Stimulated activated naive CD4-positive, alpha-beta T cell (primary cell): ENCODE measurements at regions not wholly inside any gene's neighbourhood (a gene's known extent, or its start where the extent isn't known, plus 50 kb on each side); places are given as distances from the start of the nearest gene placed in this dataset.

ENCODE experiments used
- DNase-seq, 6 experiments: peaks; one replicate each; lab custom pipeline; 2025; lab: John Stamatoyannopoulos, UW

DNA sequence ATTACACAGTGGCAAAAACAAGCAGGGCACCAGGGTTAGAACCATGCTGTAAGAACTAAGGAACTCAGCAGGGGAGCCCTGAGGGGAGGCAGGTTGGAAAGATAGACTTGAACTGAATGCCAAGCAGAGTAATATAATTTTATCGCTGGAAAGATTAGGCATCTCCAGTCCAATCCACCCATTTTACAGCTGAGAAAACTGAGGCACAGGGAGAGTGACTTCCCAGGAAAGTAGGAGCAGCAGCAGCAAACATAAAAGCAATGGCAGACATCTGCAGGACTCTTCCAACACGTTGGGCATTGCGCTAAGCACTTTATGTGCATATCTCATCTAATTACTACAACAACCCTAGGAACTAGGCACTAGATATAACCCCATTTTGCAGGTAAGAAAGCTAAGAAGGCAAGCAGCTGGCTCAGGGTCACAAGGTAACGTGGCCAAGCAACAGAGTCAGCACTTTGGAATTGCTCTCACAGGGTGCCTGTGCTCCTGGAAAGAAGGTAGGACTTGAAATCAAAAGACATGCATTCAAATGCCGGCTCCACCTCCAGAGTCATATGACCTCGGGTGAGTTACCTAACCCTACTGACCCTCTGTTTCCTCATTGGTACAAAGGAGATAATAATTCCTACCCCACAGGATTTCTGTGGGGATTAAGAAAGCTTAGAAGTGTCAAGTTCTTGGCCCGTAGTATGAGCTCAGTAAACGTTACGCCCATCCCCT is 215.3 kb downstream of the BARX2 start:
- no peak for DNase-seq

- DNase-seq: no peak
Measured at GRCh38 chr11:129591527-129591926, 215.9 kb downstream of the BARX2 start.

DNA sequence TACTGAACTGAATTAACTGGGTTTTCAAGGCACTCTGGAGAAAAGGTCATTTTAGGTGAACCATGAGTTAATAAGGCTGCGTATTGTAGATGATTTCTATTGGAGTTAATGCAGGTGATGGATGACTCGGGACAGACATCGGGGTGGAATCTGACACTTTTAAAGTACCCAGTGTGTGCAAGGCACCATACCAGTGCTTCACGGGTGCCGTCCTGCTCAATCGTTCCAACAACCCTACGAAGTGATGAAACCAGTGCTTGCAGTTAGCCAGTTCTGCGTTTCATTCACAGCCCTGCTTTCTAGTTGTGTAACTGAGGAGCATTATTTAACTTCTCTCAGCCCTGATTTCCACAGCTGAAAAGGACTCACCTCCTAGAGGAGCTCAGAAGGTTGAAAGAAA is 216.5 kb downstream of the BARX2 start:
- DNase-seq: no peak

GRCh38 chr11:129593098-129593497 is 217.4 kb downstream of the BARX2 start:
- DNase-seq: no peak

DNA sequence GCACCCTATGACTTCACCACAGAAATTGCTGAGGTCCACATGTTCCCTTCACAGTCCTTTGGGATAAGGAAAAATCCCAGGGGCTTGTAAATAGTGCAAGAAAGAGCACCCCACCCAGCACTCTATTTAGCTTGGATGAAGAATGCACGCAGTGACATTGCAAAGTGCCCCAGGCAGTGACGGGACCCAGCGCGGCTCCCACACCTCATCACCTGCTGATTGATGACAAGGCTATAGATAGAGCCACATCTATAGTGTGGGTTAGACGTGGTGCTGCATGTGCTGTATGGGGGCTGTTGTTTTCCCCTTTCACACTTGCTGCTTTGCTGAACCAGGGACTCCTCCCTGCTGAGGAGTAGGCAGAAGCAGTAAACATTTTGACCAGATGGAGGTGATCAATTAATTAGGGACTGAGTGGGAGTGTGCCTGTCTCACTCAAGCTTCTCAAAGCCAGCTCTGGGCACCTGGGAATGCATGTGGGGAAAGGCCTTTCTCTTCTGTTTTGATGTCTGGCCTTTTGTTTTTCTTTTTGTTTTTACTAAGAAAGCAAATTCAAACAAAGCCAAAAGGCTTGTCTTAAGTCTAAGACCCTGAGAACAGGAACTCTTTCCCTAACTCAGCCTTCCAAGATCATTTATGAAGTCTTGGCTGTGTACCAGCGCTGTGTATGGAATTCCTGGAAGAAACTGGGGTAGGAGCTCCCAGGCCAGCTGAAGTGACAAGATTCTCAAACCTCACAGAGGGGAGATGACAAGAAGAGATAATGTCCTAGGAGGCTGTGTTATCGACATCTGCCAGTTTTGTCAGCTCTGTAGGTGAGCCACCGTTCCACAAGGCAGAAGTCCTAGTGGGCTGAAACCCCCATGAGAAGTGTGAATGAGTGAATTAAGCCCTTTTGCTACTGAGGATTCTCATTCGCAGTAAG is 219.7 kb downstream of the BARX2 start:
- no peak for DNase-seq

GRCh38 chr11:129596351-129596750 is 219.3 kb upstream of the TMEM45B start:
- DNase-seq: no peak

- DNase-seq: no peak
Measured at GRCh38 chr11:129598378-129598777, 217.3 kb upstream of the TMEM45B start.

GRCh38 chr11:129605815-129606214 is 209.8 kb upstream of the TMEM45B start:
- DNase-seq: no peak

DNA sequence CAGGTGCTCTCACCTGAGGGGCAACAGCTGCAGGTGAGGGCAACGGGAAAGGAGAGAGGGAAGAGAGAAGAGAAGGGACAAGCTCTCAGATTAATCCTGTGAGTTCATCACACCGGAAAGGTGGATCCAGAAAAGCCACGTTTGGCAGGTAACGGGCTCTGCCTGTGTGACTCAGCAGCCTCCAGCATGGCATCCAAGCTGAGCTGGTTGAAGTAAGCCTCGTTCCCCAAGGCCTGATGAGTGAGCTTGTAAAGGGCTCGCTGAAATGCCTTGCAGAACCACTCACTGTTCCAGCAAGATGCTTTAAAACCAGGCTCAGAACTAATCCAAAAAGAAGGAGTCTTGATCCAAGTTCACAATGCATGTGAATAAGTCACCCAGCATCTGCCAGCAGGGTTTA is 206.9 kb upstream of the TMEM45B start:
- DNase-seq: no peak

- DNase-seq: no peak
Measured at GRCh38 chr11:129610125-129610524, 205.5 kb upstream of the TMEM45B start.

DNA sequence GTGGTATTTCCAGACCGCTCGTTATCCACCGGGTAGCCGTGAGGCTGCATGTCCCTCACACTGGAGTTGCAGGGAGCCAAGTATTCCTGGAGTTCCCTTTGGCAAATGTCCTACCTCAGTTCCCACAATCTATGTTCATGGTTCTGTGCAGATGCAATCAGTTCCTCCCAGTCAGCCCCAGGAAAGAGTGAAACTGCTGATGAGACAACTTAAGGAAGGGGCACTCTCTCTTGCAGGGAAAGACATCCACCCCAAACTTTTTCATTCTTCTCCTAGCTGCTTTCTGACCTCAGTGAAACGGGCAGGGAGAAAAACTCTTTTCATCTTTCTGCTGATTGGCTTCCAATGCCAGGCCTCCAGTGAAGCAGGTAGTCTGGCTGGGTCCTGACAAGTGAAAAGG is 205.1 kb upstream of the TMEM45B start:
- DNase-seq: no peak

DNA sequence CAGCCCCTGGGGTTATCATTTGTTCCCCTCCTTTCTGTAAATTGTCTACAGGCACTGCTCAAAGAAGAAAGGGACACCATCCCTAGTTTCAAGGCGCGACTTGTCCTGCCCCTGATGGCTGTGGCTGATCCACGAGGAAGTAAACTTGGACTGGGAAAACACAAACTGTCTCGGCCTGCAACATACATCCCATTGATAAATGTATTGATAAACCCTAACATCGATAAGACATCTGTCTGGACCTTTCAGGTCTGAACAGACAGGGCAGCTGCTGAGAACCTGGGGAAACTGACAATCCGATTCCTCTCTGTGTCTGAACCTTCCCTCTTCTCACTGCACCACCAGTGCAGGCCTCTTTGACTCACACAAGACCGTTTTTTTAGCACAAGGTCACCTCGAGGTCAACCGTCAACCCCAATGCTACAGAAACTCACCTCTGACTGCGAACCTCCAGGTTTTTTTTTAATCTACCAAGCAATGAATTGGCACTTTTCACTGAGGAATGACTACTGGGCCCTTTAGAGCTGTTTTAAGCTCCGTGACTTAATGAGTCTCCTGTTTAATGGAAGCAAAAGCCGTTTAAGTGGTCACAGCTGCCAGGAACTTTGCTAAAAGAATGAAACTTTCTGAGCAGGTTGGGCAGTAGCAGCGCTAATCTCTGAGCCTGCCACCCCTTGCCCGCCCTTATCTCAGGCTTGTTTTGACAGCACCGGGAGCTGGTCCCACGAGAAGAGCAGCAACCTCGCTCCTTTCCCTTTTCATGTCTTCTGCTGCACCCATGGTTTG is 203.8 kb upstream of the TMEM45B start:
- DNase-seq: no peak

- no peak for DNase-seq
Measured at GRCh38 chr11:129612447-129612961, 203.1 kb upstream of the TMEM45B start.

- DNase-seq: no peak
Measured at GRCh38 chr11:129613071-129613470, 202.6 kb upstream of the TMEM45B start.

GRCh38 chr11:129614256-129614944 is 201.2 kb upstream of the TMEM45B start:
- DNase-seq: no peak

GRCh38 chr11:129618046-129618569 is 197.5 kb upstream of the TMEM45B start:
- no peak for DNase-seq

DNA sequence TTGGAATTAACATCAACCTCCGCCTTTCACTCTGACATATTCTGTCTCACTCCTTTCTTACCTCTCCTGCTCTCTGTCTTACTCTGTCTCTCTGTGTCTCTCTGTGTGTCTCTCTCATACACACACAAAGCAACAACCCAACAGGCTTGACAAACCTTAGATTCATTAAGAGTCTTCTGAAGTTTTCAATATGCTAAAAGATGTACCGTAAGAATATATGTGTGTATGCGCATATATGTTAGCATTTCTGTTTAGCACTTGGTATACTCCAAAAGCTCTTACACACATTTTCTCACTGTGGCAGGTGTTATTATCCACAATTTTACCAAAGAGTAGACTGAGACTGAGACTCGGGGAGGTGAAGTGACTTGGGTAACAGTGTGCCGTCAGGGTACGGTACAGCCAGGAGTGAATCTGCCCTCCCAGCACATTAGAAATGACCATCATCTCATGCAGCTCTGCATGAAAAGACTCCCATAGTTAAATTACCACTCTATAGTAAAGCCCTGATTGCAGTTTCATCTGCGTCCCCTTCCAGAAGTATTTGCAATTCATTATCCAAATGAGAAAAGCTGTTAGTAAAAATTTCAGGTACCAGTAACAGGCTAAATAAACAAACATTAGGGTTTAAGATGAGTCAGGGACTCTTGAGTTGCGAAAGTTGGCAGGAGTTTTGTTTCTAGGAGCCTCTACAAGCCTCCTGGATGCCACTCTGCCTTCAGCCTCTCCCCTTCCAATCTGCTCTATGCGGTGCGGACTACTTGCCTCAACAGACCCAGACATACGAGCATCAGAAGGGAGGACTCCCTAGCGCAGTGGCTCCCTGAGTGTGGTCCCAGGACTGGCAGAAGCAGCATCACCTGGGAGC is 195.2 kb upstream of the TMEM45B start:
- no peak for DNase-seq

GRCh38 chr11:129625930-129626329 is 189.7 kb upstream of the TMEM45B start:
- no peak for DNase-seq

DNA sequence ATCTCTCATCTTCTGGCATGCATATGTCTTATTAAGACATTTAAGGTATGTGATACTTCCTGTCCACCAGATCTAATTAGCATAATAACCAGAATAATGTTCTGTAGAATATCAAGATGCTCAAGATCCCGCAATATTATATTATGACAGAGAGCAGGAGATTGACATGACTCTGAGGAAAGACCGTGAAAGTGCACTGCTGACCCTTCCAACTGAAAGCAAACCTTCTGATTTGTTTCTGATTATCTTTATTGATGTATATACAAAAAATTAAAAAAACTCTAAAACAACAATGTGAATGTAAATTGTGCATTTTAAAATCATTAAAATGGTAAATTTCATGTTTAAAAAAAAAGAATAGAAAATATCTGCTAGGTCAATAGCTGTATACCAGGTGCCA is 184.4 kb upstream of the TMEM45B start:
- no peak for DNase-seq

DNA sequence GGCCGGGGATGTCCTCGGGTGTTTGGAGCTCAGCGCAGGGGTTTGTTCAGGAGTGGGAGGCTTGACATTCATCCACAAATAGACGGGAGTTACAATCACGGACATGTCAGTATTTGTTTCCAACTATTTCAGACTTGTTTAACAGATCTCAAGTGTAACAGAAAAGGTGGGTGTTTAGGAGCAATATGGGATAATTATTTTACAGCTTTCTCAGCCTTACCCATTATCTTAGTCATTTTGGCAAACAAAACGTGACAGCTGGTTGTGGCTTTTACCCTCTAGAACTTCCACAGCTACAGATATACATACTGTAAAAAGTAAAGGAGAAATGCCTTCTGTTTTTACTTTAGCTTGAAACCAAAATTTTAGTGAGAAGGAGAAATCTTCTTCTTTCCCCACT is 178.7 kb upstream of the TMEM45B start:
- DNase-seq: no peak
